GM19467 (cell line): ENCODE measurements at regions not wholly inside any gene's neighbourhood (a gene's known extent, or its start where the extent isn't known, plus 50 kb on each side); places are given as distances from the start of the nearest gene placed in this dataset.
"Not testable (repeated sequence)": the region's sequence is repeated elsewhere in the genome, so short reads cannot be mapped to it uniquely, and the experiment has no call there.

Experiments
- ATAC-seq: cut with Tn5 transposase; IDR thresholded peaks from one replicate; pipeline ENCODE4 v1.9.1; 2021; ENCODE audit warnings: mild to moderate bottlenecking, moderate library complexity; ENCODE audit not compliant: unreplicated experiment

GRCh38 chr11:96986516-96986915 is 596.7 kb downstream of the JRKL start:
- no peak for ATAC-seq

- no peak for ATAC-seq
Observed at GRCh38 chr11:96990914-96991313, 601.1 kb downstream of the JRKL start.

DNA sequence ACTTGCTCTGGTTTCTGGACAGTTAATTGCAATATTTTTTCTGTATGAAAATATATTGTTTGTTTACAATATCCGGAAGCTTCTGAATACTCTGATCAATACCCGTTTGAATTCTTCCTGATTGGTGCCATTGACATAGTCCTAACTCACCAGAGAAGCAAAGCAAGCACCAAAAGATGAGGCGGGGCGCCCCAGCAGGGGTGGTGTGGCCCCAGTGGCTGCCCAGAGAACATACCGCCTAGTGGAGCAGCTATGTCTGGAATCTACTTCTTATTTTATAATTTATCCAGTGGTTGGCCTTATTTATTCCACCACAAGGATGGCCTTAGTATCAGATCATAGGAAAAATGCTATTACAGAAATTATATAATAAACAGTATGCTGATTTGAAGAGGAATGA is 610.7 kb downstream of the JRKL start:
- no peak for ATAC-seq

GRCh38 chr11:97007283-97007682 is 617.5 kb downstream of the JRKL start:
- ATAC-seq: no peak

DNA sequence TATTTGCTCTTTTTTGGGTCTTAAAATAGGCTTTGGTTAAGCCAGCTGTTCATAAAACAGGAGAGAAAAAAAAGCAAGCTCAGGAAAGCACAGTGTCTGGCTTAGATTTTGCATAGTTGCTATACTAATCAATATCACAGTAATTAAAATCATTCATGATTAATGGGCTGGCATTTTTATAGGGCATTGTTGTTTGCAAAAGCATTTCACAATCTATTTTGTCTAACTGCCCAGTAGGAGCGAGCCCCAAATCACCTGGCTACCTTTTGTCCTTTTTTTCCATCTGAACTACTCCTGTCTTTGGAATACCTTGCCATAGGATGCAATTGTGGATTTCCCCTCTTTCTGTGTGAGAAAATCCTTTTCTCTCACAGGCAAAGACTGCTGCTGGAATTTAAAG is 619.8 kb downstream of the JRKL start:
- ATAC-seq: no peak

GRCh38 chr11:97010997-97011396 is 621.2 kb downstream of the JRKL start:
- not testable (repeated sequence) for ATAC-seq

DNA sequence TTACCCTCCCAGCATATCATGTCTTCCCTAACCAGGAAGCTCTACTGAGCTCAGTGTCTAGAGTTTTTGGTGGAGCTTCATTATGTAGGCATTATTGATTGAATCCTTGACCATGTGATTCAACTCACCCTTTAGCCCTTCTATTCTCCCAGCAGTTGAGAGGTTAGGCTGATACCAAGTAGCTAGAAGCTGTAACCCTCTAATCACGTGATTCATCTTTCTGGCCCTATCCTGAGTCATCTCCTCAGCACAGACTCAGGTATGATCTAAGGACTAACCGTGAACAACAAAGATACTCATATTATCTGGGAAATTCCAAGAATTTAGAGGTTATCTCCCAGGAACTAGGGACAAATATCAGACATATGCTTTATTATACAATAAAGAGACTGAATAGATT is 625.5 kb downstream of the JRKL start:
- ATAC-seq: no peak

DNA sequence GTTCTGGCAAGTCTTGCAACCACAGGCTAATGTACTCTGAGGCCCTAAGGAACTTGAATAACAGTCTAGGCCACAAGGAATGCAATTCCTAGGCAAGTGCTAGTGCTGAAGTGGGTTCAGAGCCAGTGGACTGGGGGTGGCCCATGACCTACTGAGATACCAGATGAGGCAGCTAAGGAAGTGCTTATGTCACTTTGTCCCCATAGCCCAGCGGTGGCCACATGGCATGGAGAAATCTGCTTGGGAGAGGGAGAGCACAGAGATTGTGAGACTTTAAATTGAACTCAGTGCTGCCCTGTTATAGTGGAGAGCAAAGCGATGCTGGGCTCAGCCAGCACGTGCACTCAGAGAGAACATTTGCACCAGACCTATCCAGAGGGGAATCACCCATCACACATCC is 629.5 kb downstream of the JRKL start:
- ATAC-seq: no peak

GRCh38 chr11:97019754-97020153 is 629.9 kb downstream of the JRKL start:
- ATAC-seq: no peak

DNA sequence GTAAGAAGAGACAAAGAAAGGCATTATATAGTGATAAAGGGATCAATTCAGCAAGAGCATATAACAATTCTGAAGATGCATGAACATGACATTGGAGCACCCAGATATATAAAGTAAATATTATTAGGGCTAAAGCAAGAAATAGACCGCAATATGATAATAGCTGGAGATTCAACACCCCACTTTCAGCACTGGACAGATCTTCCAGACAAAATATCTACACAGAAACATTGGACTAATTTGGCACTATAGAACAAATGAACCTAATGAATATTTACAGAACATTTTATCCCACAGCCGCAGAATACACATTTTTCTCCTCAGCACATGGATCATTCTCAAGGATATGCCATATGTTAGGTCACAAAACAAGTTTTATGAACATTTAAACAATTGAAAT is 633.1 kb downstream of the JRKL start:
- ATAC-seq: no peak

DNA sequence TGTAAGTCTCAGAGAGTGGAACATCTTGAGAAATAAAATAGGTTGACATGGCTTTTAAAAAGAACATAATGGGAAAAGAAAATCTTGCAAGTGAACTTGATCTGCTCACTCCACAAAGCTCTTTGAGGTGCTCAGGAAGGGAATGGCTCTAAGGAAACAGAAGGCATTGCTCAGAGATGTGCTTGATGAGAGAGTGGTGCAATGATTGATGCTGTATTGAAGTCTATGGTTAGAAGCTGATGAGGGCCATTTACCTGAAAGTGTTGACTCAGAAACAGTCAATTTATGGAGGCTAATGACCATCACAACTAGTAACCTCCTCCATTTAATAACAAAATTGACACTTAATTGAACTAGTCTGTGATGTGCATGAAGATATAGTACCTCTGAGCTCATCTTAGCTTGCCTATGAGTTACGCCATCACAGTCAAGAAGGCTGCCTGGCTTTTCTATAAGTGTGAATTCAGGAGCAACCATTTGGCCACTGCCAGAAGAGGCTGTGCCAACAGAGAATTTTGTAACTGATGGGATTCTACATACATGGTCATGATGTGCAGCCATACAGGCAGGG is 639.1 kb downstream of the JRKL start:
- ATAC-seq: no peak

GRCh38 chr11:97033178-97033577 is 643.4 kb downstream of the JRKL start:
- ATAC-seq: no peak

DNA sequence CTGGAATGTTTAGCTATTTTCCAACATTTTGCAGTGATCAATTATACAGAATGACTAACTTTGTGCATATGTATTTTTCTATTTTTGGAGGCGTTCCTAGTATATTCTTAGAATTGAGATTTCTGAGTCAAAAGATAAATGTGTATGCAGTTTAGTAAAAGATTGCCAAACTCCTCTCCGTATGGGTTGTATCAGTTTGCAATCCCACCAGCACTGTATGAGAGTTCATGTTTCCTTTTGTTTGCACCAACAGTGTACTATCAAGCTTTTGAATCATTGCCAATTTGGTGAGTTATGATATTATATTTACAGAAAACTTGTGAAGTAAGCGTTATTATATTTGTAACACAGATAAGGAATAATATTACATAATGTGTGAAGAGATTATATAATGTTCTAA is 658.7 kb downstream of the JRKL start:
- no peak for ATAC-seq

- no peak for ATAC-seq
Observed at GRCh38 chr11:97060184-97060583, 670.4 kb downstream of the JRKL start.

GRCh38 chr11:97069160-97069559 is 679.3 kb downstream of the JRKL start:
- ATAC-seq: no peak

- ATAC-seq: no peak
Observed at GRCh38 chr11:97072420-97072819, 682.6 kb downstream of the JRKL start.

DNA sequence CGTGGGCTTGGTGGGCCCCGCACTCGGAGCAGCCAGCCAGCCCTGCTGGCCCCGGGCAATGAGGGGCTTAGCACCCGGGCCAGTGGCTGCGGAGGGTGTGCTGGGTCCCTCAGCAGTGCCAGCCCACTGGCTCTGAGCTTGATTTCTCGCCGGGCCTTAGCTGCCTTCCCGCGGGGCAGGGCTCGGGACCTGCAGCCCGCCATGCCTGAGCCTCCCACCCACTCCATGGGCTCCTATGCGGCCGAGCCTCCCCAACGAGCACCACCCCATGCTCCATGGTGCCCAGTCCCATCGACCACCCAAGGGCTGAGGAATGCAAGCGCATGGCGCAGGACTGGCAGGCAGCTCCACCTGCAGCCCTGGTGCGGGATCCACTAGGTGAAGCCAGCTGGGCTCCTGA is 686.9 kb downstream of the JRKL start:
- ATAC-seq: not testable (repeated sequence)

GRCh38 chr11:97078443-97078842 is 688.6 kb downstream of the JRKL start:
- ATAC-seq: no peak

DNA sequence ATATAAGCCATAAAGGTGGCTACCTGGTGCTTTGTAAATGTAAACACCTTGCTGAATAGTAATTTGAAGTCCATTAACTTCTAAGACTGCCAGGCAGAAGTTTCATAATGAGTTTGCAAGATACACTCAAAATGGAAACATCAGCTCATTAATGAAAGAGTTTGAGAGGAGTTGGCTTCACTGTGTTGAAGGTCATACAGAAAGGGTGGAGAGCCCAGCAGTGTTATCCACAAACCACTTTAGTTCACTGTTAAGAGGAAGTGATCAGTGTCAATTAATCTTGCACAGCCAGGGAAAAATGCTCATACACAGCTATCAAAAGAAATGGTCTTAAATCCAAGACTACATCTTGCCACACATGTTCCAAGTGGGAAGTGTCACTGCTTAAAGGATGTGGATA is 689.4 kb downstream of the JRKL start:
- ATAC-seq: no peak

DNA sequence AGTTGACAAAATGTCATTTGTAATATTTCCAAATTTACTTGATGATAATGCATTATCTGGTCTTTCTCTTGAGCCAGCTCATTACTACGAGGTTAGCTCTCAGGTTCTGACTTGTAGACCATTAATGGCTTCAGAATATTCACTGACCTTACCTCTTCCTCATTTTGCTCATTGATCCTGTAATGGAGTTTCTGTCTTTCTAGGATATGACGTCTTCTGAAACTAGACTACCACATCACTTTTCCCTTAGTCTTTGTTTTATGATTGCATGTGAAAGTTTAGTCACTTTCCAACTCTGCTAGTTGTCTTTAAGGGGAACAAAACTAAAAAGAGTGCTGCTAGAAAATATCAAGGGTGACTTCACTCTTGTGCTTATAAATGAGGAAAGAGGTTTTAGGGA is 697.6 kb downstream of the JRKL start:
- no peak for ATAC-seq

GRCh38 chr11:97092823-97093222 is 703.0 kb downstream of the JRKL start:
- no peak for ATAC-seq

DNA sequence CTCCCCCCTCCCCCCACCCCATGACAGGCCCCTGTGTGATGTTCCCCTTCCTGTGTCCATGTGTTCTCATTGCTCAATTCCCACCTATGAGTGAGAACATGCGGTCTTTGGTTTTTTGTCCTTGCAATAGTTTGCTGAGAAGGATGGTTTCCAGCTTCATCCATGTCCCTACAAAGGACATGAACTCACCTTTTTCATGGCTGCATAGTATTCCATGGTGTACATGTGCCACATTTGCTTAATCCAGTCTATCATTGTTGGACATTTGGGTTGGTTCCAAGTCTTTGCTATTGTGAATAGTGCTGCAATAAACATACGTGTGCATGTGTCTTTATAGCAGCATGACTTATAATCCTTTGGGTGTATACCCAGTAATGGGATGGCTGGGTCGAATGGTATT is 712.4 kb downstream of the JRKL start:
- ATAC-seq: not testable (repeated sequence)

DNA sequence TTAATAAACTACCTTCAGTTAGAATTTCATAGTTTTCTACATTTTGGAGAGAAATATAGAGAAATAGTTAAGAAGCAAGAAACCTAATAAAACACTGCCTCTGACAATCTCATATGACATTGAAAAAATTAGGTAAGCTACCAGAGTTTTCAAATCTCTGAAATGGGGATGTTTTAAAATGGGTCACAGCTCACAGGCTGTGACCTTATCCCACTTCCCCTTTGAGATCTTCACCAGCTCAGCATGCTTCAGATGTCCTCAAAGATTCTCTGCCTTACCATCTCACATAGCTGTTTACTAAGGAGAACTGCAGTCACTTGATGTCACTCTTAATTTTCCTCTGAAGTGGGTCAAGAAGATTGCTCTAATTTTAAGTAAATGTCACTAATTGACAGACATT is 717.8 kb downstream of the JRKL start:
- no peak for ATAC-seq

- no peak for ATAC-seq
Observed at GRCh38 chr11:97109078-97109477, 719.3 kb downstream of the JRKL start.
